Fibroblast of mammary gland (primary cell): ENCODE measurements at regions not wholly inside any gene's neighbourhood (a gene's known extent, or its start where the extent isn't known, plus 50 kb on each side); places are given as distances from the start of the nearest gene placed in this dataset.
"Not testable (repeated sequence)": the region's sequence is repeated elsewhere in the genome, so short reads cannot be mapped to it uniquely, and the experiment has no call there.

Source experiments
- DNase-seq: peaks from one replicate; pipeline ENCODE4 v3.0.0-alpha.2; 2010; ENCODE audit warnings: low read depth
- H3K4me3 ChIP-seq: 2 replicates; pipeline ENCODE4 v1.5.1; 2011; ENCODE audit warnings: low read depth, mild to moderate bottlenecking, low read length, moderate library complexity; ENCODE audit not compliant: control insufficient read depth
- TF ChIP-seq, protein P1 (sequence below): conservative IDR thresholded peaks from 2 replicates; pipeline ENCODE4 v1.5.1; 2011; ENCODE audit warnings: low read depth, low read length, inconsistent platforms; ENCODE audit not compliant: control insufficient read depth, insufficient read depth

DNA sequence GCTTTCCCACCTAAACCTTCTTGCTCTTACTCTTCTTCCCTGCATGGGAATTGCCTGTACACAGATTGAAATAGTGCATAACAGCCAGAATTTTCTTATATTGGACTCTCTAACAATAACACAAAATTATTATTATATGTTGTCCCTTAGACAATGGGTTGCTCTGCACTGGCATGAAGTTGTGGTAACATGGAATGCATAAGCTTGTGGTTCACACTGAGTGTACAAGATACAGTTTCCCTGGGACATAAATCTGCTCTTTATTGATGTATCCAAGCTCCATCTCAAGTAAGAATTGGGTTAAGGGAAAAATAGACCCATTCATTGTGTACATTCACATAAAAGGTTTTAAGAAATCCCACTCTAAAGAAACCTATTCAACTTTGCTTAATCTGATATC, 114.4 kb upstream of the NTF3 start:
- TF ChIP-seq, protein P1, sequence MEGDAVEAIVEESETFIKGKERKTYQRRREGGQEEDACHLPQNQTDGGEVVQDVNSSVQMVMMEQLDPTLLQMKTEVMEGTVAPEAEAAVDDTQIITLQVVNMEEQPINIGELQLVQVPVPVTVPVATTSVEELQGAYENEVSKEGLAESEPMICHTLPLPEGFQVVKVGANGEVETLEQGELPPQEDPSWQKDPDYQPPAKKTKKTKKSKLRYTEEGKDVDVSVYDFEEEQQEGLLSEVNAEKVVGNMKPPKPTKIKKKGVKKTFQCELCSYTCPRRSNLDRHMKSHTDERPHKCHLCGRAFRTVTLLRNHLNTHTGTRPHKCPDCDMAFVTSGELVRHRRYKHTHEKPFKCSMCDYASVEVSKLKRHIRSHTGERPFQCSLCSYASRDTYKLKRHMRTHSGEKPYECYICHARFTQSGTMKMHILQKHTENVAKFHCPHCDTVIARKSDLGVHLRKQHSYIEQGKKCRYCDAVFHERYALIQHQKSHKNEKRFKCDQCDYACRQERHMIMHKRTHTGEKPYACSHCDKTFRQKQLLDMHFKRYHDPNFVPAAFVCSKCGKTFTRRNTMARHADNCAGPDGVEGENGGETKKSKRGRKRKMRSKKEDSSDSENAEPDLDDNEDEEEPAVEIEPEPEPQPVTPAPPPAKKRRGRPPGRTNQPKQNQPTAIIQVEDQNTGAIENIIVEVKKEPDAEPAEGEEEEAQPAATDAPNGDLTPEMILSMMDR = no peak
- DNase-seq = no peak
- H3K4me3 ChIP-seq = no peak overlapping the region

DNA sequence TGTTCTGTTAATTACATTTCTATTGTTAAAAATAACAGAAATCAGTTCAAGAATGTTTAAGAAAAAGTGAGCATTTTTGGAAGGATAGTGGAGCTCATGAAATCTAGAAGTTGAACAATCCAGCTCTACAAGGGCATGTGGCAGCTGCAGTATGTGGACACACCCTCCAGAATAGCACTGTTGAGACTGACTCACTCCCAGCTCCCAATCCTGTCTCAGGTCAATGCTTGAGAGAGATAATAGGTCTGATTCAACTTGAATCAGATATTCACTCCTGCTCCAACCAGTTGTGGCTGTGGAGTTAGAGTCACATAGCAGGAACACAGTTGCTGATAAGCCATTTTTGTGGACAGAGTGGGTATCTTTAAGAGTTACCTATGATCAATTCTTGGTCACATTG, 113.0 kb upstream of the NTF3 start:
- TF ChIP-seq, protein P1 = no peak

DNA sequence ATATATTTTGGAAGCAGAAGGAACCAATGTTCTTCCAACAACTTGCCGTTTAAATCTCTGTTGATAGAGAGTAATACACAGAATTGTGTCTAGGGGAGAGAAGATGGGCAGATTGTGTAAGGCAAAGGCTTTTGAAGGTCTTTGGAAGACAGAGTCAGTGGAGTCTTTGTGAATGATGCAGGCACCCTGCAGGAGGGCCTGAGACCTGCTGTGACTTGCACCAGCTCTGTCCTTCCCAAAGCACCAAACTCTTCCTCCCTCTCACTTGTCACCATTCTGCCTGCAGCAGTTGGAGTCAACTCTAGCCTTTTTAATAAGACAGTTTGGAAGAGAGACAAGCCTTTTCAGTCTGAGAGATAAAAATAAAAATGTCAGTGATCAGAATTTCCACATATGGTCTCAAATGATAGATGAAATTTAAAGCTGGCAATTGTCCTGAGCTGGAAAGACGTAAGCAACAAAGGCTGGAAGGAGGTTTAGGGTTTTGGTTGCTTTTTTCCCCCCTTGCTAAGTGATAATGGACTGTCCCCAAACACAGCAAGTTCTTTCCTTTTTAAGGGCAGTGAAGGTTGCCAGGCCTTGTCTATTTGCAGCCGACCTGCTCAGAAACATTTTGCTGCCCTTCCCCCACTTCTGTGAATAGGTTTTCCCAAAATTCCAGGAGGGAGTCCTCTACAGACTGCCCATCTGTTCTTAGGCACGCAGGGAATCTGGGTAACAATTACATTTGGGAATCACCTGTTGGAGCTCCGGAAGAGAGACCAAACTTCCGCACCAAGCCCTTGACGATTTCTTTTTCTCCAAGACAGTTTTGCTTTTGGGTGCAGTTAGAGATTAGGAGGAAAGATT, 103.0 kb upstream of the NTF3 start:
- TF ChIP-seq, protein P1 = no peak
- no peak overlapping the region for H3K4me3 ChIP-seq
- DNase-seq = no peak

More for the DNA sequence above, 113.0 kb upstream of the NTF3 start:
- H3K4me3 ChIP-seq = no peak overlapping the region
- no peak for DNase-seq

DNA sequence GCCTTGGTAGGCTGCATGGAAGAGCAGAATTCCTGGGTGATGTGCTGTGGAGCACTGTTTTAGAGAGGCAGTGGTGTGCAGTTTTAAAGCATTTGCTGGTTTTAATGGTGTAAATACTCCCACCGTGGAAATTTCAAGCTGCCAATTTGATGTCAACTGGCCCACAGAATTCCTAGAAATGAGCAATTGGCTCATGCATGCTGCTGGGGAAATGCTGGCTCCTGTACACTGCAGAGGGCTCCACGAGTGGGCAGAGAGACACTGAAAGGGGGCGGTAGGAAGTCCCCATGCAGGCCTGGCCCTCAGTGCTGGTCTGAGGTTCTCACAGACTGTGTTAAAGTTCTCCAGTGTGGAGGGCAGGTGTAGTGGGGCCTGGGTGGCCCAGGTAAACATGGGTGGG, 99.4 kb upstream of the NTF3 start:
- no peak overlapping the region for H3K4me3 ChIP-seq
- TF ChIP-seq, protein P1 = no peak
- DNase-seq = no peak

DNA sequence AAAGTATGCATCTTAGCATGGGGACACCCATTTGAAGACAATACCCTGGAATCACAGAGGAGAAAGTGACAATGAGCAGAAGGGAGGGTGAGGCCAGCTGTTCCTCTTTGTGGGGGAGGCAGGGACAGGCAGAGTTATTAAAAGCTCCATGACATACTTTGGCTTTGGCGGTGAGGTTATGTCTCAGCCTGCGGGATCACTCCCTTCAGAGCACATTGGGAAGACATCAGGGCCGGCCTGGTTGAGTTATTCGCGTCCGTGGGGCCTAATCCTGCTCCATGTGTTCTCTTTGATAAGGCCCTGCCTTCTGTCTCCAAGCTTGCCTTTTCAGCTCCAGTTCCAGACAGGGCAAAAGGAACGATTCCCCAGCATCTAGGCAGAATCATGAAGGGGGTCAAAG, 98.8 kb upstream of the NTF3 start:
- no peak overlapping the region for H3K4me3 ChIP-seq
- no peak for DNase-seq
- TF ChIP-seq, protein P1 = no peak

DNA sequence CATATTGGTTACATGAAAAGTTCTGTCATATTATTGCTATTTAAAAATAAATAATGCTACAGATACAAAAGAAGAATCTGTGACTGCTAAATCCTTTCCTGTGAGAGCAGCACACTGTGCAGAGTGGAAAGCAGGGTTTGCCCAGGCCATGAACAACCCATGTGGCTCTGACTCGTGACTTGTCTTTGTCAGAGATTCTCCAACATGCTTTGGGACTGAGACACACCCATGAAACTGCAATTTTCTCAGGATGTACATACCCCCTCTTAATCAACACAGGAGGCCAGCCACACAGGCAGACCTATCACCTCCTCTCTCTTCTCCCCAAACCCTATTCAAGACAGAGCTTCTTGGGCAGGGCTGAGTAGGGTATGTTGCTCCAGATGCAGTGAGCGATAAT, 96.8 kb upstream of the NTF3 start:
- no peak for DNase-seq
- TF ChIP-seq, protein P1 = no peak
- no peak overlapping the region for H3K4me3 ChIP-seq

DNA sequence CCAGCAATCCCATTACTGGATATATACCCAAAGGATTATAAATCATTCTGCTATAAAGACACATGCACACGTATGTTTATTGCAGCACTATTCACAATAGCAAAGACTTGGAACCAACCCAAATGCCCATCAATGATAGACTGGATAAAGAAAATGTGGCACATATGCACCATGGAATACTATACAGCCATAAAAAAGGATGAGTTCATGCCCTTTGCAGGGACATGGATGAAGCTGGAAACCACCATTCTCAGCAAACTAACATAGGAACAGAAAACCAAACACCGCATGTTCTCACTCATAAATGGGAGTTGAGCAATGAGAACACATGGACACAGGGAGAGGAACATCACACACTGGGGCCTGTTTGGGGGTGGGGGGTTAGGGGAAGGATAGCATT, 90.8 kb upstream of the NTF3 start:
- not testable (repeated sequence) for DNase-seq, H3K4me3 ChIP-seq
